Ascending aorta (tissue), 2 donors: ENCODE measurements at regions not wholly inside any gene's neighbourhood (a gene's known extent, or its start where the extent isn't known, plus 50 kb on each side); places are given as distances from the start of the nearest gene placed in this dataset.
"Not testable (repeated sequence)": the region's sequence is repeated elsewhere in the genome, so short reads cannot be mapped to it uniquely, and the experiment has no call there.

Experiments used
- DNase-seq, 2 donors: peaks; one replicate each; pipeline ENCODE4 v3.0.0-alpha.2; 2019; ENCODE audit warnings: low spot score in 2 of 2
- H3K27ac ChIP-seq, 2 donors: fragments of 200-600 bp; sonication (generic); one replicate each; pipeline ENCODE4 v1.5.1; 2016 to 2017; ENCODE audit warnings: mild to moderate bottlenecking in 1 of 2
- H3K27me3 ChIP-seq: fragments of 200-600 bp; sonication (generic); one replicate; pipeline ENCODE4 v1.5.1; 2017
- H3K36me3 ChIP-seq, 2 donors: fragments of 200-600 bp; sonication (generic); one replicate each; pipeline ENCODE4 v1.5.1; 2016
- H3K4me1 ChIP-seq, 2 donors: fragments of 200-600 bp; sonication (generic); one replicate each; pipeline ENCODE4 v1.5.1; 2016 to 2017; ENCODE audit warnings: mild to moderate bottlenecking in 1 of 2
- H3K4me3 ChIP-seq, 2 donors: fragments of 200-600 bp; sonication (generic); one replicate each; pipeline ENCODE4 v1.5.1; 2016 to 2017; ENCODE audit warnings: mild to moderate bottlenecking in 1 of 2
- H3K9me3 ChIP-seq, 2 donors: fragments of 200-600 bp; sonication (generic); one replicate each; pipeline ENCODE4 v1.5.1; 2016
- CTCF ChIP-seq, 3 experiments: fragments of 200-600 bp in 2 of 3; fragments of 450-650 bp in 1 of 3; sonication (generic) in 2 of 3; IDR thresholded peaks; one replicate each; pipeline ENCODE4 v1.5.1; 2016 to 2019; ENCODE audit warnings: antibody characterized with exemption in 3 of 3, mild to moderate bottlenecking in 1 of 3, moderate library complexity in 1 of 3
- intact Hi-C: fragments of 100-400 bp; cut with DNase I; formaldehyde crosslinking; loops from one replicate; pipeline ENCODE4 v1.15.1; 2023

GRCh38 chr4:184282251-184282713, 64.6 kb upstream of the ENPP6 start:
- no peak overlapping the region for H3K27ac ChIP-seq
- intact Hi-C loops = no loop called here

GRCh38 chr4:184281231-184282139, 63.8 kb upstream of the ENPP6 start:
- Histone ChIP-seq H3K9me3 (no peaks in the 10 kb centered on the region), H3K4me3 (no peak overlapping the region), H3K36me3 (no peaks in the 10 kb centered on the region), H3K27me3 (no peaks in the 10 kb centered on the region), H3K27ac (no peak overlapping the region), H3K4me1 (no peaks in the 10 kb centered on the region)
- intact Hi-C loops = no loop called here
- no peak for DNase-seq
- no peak for TF ChIP-seq CTCF (IDR thresholded peaks at IDR 0.05)

More at GRCh38 chr4:184282251-184282713, 64.6 kb upstream of the ENPP6 start:
- Histone ChIP-seq H3K36me3 (no peaks in the 10 kb centered on the region), H3K9me3 (no peaks in the 10 kb centered on the region), H3K27me3 (no peaks in the 10 kb centered on the region), H3K4me3 (no peak overlapping the region), H3K4me1 (no peaks in the 10 kb centered on the region)
- DNase-seq = no peak
- no peak for TF ChIP-seq CTCF (IDR thresholded peaks at IDR 0.05)

- Histone ChIP-seq H3K9me3 (no peaks in the 10 kb centered on the region), H3K36me3 (no peaks in the 10 kb centered on the region), H3K4me1 (no peaks in the 10 kb centered on the region), H3K4me3 (no peak overlapping the region), H3K27ac (no peak overlapping the region), H3K27me3 (no peaks in the 10 kb centered on the region)
- DNase-seq = no peak
- TF ChIP-seq CTCF (IDR thresholded peaks at IDR 0.05) = no peak
- intact Hi-C loops = no loop called here
Measured at GRCh38 chr4:184280591-184281071, 63.0 kb upstream of the ENPP6 start.

- Histone ChIP-seq H3K27me3 (no peaks in the 10 kb centered on the region), H3K9me3 (no peaks in the 10 kb centered on the region), H3K4me1 (no peaks in the 10 kb centered on the region), H3K4me3 (no peak overlapping the region), H3K27ac (no peak overlapping the region), H3K36me3 (no peaks in the 10 kb centered on the region)
- intact Hi-C loops = no loop called here
- DNase-seq = no peak
- no peak for TF ChIP-seq CTCF (IDR thresholded peaks at IDR 0.05)
Measured at GRCh38 chr4:184280137-184280536, 62.5 kb upstream of the ENPP6 start.

GRCh38 chr4:184279496-184280061, 61.9 kb upstream of the ENPP6 start:
- intact Hi-C loops = no loop called here
- no peak overlapping the region for H3K4me3 ChIP-seq
- no peak for TF ChIP-seq CTCF (IDR thresholded peaks at IDR 0.05)
- no peak for DNase-seq
- no peaks in the 10 kb centered on the region for H3K9me3 ChIP-seq
- no peaks in the 10 kb centered on the region for H3K4me1 ChIP-seq
- no peaks in the 10 kb centered on the region for H3K36me3 ChIP-seq
- H3K27me3 ChIP-seq = no peaks in the 10 kb centered on the region
- no peak overlapping the region for H3K27ac ChIP-seq

- H3K4me3 ChIP-seq, H3K27me3 ChIP-seq, H3K27ac ChIP-seq, DNase-seq, intact Hi-C loops, H3K9me3 ChIP-seq, H3K36me3 ChIP-seq, H3K4me1 ChIP-seq: not testable (repeated sequence)
Measured at GRCh38 chr4:184277769-184278168, 60.1 kb upstream of the ENPP6 start.

- DNase-seq, H3K27me3 ChIP-seq, H3K4me1 ChIP-seq, H3K9me3 ChIP-seq, H3K4me3 ChIP-seq, H3K27ac ChIP-seq, intact Hi-C loops, H3K36me3 ChIP-seq: not testable (repeated sequence)
Measured at GRCh38 chr4:184277010-184277409, 59.3 kb upstream of the ENPP6 start.

GRCh38 chr4:184276346-184276745, 58.7 kb upstream of the ENPP6 start:
- intact Hi-C loops, H3K4me1 ChIP-seq, H3K27ac ChIP-seq, H3K9me3 ChIP-seq, H3K36me3 ChIP-seq, H3K4me3 ChIP-seq, DNase-seq, H3K27me3 ChIP-seq: not testable (repeated sequence)
